ENCODE measurements at regions not wholly inside any gene's neighbourhood (a gene's known extent, or its start where the extent isn't known, plus 50 kb on each side); places are given as distances from the start of the nearest gene placed in this dataset.

DNA sequence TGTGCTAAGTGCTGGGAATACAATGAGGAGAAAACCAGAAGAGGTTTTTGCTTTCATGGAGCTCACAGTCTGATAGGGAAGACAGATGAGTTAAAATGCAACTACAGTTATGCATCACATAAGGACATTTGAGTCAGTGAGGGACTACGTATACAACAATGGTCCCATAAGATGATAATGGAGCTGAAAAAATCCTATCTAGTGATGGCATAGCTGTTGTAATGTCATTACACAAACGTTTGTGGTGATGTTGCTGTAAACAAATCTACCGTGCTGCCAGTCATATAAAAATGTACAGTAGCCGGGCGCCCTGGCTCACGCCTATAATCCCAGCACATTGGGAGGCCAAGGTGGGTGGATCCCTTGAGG is 110.1 kb upstream of the RAD23B start:
- H3K4me3 ChIP-seq (ENCODE audit: low read depth, low read length): no peak overlapping the region
- DNase-seq (ENCODE audit: low read depth): no peak
- TF ChIP-seq, protein P1, sequence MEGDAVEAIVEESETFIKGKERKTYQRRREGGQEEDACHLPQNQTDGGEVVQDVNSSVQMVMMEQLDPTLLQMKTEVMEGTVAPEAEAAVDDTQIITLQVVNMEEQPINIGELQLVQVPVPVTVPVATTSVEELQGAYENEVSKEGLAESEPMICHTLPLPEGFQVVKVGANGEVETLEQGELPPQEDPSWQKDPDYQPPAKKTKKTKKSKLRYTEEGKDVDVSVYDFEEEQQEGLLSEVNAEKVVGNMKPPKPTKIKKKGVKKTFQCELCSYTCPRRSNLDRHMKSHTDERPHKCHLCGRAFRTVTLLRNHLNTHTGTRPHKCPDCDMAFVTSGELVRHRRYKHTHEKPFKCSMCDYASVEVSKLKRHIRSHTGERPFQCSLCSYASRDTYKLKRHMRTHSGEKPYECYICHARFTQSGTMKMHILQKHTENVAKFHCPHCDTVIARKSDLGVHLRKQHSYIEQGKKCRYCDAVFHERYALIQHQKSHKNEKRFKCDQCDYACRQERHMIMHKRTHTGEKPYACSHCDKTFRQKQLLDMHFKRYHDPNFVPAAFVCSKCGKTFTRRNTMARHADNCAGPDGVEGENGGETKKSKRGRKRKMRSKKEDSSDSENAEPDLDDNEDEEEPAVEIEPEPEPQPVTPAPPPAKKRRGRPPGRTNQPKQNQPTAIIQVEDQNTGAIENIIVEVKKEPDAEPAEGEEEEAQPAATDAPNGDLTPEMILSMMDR (conservative IDR thresholded peaks at IDR 0.05; ENCODE audit: low read depth, low read length): no peak

DNA sequence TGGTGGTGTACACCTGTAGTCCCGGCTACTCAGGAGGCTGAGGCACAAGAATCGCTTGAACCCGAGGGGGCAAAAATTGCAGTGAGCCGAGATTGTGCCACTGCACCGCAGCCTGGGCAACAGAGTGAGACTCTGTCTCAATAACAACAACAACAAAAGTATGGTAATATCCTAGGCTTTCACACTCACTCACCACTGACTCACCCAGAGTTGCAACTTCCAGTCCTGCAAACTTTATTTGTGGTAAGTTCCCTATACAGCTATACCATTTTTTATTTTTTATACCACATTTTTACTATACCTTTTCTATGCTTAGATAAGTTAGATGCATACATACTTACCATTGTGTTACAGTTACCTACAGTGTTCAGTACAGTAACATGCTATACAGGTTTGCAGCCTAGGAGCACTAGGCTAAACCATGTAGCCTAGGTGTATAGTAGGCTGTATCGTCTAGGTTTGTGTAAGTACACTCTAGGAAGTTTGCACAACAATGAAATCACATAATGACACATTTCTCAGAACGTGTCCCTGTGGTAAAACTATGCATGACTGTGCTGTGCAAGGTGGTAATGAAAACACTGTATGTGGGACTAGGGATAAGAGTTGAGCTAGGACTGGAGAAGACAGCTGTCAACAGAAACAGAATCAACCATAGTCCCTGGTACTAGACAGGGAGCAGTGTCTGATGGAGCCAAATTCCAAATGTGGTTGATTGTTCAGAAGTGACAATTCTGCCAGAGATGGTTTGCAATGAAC is 109.5 kb upstream of the RAD23B start:
- TF ChIP-seq, protein P1 (conservative IDR thresholded peaks at IDR 0.05; ENCODE audit: low read depth, low read length): no peak
- no peak for DNase-seq (ENCODE audit: low read depth)
- H3K4me3 ChIP-seq (ENCODE audit: low read depth, low read length): no peak overlapping the region

DNA sequence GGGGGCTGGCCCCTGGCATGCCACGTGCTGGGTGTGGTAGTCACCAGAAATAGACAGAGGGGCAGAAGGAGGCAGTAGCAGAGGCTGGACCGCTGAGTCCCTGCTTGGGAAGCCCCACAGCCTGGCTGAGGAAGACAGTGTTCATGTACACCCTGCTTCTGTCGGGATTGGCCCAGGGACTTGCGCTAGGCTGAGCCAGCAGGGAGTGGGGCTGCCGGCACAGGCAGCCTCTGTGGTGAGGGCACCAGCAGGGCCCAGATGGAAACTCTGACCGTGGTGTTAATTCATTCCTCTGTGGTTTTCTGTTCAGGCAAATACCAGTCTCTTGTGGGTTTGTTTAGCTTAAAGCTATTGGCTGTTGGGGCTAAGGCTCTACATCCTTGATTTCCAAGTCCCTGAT is 108.6 kb upstream of the RAD23B start:
- DNase-seq (ENCODE audit: low read depth): peak; percentile 79
- TF ChIP-seq, protein P1 (conservative IDR thresholded peaks at IDR 0.05; ENCODE audit: low read depth, low read length): no peak
- no peak overlapping the region for H3K4me3 ChIP-seq (ENCODE audit: low read depth, low read length)

DNA sequence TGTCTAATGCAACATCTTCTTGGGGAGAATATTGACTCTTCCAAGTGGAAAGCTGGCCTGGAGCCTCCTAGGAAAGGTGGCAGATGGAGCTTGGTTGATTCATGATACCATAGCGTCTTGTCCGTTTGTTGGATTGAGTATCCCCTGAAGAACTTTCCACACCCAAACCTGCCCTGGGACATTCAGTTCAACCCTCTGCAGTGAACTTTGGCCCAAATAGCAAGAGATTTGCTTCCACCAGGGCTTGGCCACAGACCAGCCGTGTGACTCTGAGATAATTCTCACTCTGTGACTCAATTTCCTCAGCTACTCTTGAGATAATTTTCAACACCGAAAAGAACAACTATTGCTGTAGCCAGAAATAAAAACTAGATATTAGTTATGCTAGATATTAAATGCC is 108.0 kb upstream of the RAD23B start:
- DNase-seq (ENCODE audit: low read depth): peak; percentile 53
- TF ChIP-seq, protein P1 (conservative IDR thresholded peaks at IDR 0.05; ENCODE audit: low read depth, low read length): no peak
- no peak overlapping the region for H3K4me3 ChIP-seq (ENCODE audit: low read depth, low read length)

DNA sequence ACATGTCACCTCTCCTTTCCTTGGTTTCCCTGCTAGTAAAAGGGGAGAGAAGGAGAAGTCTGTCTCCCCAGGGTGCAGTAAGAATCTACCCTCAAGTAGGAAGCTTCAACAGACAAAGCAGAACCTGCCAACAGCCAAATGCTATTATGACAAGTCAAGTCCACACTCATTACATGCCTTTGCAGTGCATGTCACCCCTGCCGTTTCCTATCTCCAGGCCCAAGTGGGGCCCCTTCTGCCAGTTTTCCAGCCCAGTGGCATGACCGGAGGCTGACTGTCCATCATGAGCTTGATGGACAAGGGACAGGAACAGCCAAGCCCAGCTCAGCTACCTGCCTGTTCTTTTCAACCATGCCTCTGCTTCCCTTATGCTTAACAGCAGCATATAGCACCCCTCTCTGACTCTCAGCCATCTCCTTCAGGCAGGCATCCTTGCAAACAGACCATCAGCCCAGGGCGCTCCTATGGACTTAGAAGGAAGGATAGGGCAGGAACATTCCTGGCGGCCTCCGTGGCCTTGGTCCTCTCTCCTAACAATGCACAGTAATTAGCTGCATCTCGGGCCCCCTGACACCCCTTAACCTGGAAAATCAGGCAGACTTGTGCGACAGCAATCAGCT is 107.2 kb upstream of the RAD23B start:
- DNase-seq (ENCODE audit: low read depth): no peak
- no peak overlapping the region for H3K4me3 ChIP-seq (ENCODE audit: low read depth, low read length)
- TF ChIP-seq, protein P1 (conservative IDR thresholded peaks at IDR 0.05; ENCODE audit: low read depth, low read length): no peak

DNA sequence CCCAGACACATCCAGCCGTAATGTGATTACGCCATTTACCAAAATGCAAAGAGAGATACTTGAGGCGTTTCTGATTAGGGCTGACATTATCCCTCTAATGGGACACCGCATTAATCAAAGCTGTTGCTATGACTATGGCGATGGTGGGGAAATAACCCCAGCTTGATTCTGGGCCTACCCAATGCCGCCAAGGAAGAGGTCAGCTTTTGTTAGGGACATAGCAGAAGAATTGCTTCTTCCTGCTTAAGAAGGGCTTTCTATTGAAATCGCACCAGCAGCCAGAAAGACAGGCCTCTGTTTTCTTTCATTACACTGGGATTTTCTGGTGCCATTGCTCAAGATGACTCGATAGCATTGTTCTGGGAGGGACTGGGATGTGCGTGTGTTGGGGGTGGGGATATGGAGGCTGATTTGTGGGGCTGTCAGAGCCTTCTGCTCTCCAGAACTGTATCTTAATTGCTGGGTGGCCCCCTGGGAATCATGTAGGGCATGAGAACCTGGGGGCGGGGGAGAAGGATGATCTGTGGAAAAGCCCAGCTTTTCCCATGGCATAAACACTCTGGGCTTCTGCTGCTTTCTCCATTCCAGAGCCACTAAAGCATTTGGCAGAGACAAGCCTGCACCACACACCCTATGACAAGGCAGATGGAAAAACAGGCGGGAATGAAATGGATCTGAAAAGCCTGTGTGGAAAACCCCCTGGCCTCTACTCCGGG is 106.5 kb upstream of the RAD23B start:
- TF ChIP-seq, protein P1 (conservative IDR thresholded peaks at IDR 0.05; ENCODE audit: low read depth, low read length): no peak
- no peak overlapping the region for H3K4me3 ChIP-seq (ENCODE audit: low read depth, low read length)
- DNase-seq (ENCODE audit: low read depth): no peak
